Keratinocyte (primary cell): ENCODE measurements at regions not wholly inside any gene's neighbourhood (a gene's known extent, or its start where the extent isn't known, plus 50 kb on each side); places are given as distances from the start of the nearest gene placed in this dataset.

Experiments
- CTCF ChIP-seq, 3 experiments: IDR thresholded peaks in 1 of 3; conservative IDR thresholded peaks in 1 of 3; optimal IDR thresholded peaks in 1 of 3; 2 replicates in 2 of 3; 3 replicates in 1 of 3; pipeline versions ENCODE3 to v1.5.1; 2011; ENCODE audit warnings: low read length in 3 of 3, mild to moderate bottlenecking in 3 of 3, moderate library complexity in 2 of 3, control low read depth in 1 of 3, inconsistent platforms in 1 of 3; ENCODE audit not compliant: insufficient read depth in 2 of 3; ENCODE audit errors: extremely low read depth in 1 of 3
- EZH2 ChIP-seq: IDR thresholded peaks from one replicate; pipeline ENCODE4 v1.6.1; 2012; ENCODE audit warnings: inconsistent platforms, mild to moderate bottlenecking, low read length, moderate library complexity

DNA sequence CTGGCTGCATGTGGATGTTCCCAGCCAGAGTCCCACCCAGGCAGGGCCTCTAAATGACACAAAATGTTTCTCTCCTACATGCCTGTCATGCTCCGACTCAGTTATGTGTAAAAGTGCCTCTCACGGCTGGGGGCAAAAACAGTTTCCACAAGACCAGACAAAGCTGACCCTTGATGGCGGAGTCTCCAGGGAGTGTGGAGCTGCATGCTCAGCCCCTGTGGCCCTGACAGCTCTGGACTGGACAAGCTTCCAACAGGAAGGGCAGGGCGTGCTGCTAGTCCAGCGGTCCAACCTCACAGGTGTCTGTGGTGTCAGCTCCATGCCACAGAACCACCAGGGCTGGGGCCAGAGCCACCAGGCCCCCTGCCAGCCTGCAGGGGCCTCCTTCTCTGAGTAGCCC lies 149.6 kb downstream of the CRYBB2 start:
- TF ChIP-seq CTCF (optimal IDR thresholded peaks at IDR 0.05 in 1 of 3, IDR thresholded peaks at IDR 0.05 in 1 of 3, conservative IDR thresholded peaks at IDR 0.05 in 1 of 3; ENCODE audit: extremely low read depth in 1 of 3, insufficient read depth in 2 of 3, low read length in 3 of 3) (no peak), EZH2 (no peak)
